ENCODE measurements at regions not wholly inside any gene's neighbourhood (a gene's known extent, or its start where the extent isn't known, plus 50 kb on each side); places are given as distances from the start of the nearest gene placed in this dataset.

DNA sequence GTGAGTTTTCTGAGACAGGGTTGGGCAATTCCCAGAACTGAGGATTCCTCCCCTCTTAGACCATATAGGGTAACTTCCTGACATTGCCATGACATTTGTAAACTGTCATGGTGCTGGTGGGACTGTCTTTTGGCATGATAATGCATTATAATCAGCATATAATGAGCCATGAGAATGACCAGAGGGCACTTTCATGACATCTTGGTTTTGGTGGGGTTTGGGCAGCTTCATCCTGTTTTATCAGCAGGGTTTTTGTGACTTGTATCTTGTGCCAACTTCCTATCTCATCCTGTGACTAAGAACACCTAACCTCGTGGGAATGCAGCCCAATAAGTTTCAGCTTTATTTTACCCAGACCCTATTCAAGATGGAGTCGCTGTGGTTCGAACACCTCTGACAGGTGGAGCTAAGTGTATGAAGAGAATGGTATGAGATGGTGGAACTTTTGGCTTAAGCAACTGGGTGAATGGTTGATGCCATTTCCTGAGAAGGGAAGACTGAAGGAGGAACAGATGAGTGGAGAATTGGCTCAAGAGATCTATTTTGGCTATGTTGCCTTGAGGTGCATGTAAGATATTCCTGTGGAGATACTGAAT lies 217.3 kb downstream of the RAB11FIP4 start:
- H3K4me1 ChIP-seq (ENCODE audit: control insufficient read depth, extremely low read depth, insufficient read depth, low read length): no peaks in the 10 kb centered on the region
- H3K79me2 ChIP-seq (ENCODE audit: control insufficient read depth, insufficient read depth, low read length): no peaks in the 10 kb centered on the region
- no peak overlapping the region for H3K9ac ChIP-seq (replicated peaks; ENCODE audit: extremely low read depth, insufficient read depth, low read length)
- dilution Hi-C loops (cut with MboI; ENCODE audit: extremely low pct_ligation_motif_present, low sequenced_read_pairs) (no loop called here), intact Hi-C loops (cut with micrococcal nuclease) (no loop called here)
- BruUV-seq (replicated peaks): no TSS peak
- ChIA-PET CTCF (no interaction called here), POLR2A (interaction anchor here (0.7 kb wide), 1 partner anchor 18 kb away, joined by 3 read pairs; no protein-coding TSS in a partner anchor)
- H3K9me1 ChIP-seq (replicated peaks; ENCODE audit: control insufficient read depth, extremely low read depth, insufficient read depth, low read length): no peaks in the 10 kb centered on the region
- H4K20me1 ChIP-seq (replicated peaks; ENCODE audit: control insufficient read depth, extremely low read depth, insufficient read depth, low read length): no peaks in the 10 kb centered on the region
- FAIRE-seq (no peak), DNase-seq (ENCODE audit: low read depth, low spot score) (no peak)
- no peak overlapping the region for H3K4me2 ChIP-seq (ENCODE audit: insufficient read depth, low read length)
- no peak for TF ChIP-seq CTCF (IDR thresholded peaks at IDR 0.05; ENCODE audit: extremely low read depth in 1 of 2, insufficient read depth in 1 of 2, low read depth in 1 of 2, low read length in 2 of 2)
- no peak for TF ChIP-seq GATA2 (IDR thresholded peaks at IDR 0.05; ENCODE audit: insufficient read depth, insufficient read length, low read depth, low read length)
- no peak for TF ChIP-seq EZH2 (IDR thresholded peaks at IDR 0.05; ENCODE audit: borderline replicate concordance, low read depth, low read length, severe bottlenecking)
- TF ChIP-seq MAX (IDR thresholded peaks at IDR 0.05; ENCODE audit: insufficient read depth, insufficient read length): no peak
- TF ChIP-seq POLR2A (IDR thresholded peaks at IDR 0.05; ENCODE audit: low read depth, low read length): no peak
- TF ChIP-seq MYC (IDR thresholded peaks at IDR 0.05; ENCODE audit: low read depth, low read length): no peak
- TF ChIP-seq FOS (IDR thresholded peaks at IDR 0.05; ENCODE audit: borderline replicate concordance, insufficient read depth, low read length): no peak
- TF ChIP-seq POLR2AphosphoS5 (IDR thresholded peaks at IDR 0.05; ENCODE audit: insufficient read depth, low read depth, low read length): no peak
- TF ChIP-seq JUN (IDR thresholded peaks at IDR 0.05; ENCODE audit: borderline replicate concordance, insufficient read depth, insufficient read length, low read depth): no peak
- H3K27me3 ChIP-seq (ENCODE audit: control insufficient read depth in 2 of 2, insufficient read depth in 2 of 2, low read length in 2 of 2): no peaks in the 10 kb centered on the region
- H3K27ac ChIP-seq (ENCODE audit: insufficient read depth, low read depth, low read length): no peak overlapping the region
- no peaks in the 10 kb centered on the region for H3K9me3 ChIP-seq (replicated peaks; ENCODE audit: control insufficient read depth, insufficient read depth, low read length)
- H3K4me3 ChIP-seq (replicated peaks in 1 of 3; ENCODE audit: insufficient read depth in 1 of 3, low read depth in 1 of 3, low read length in 3 of 3): no peak overlapping the region
- no peak overlapping the region for H2AFZ ChIP-seq (ENCODE audit: low read depth, low read length)
- H3K36me3 ChIP-seq (ENCODE audit: control insufficient read depth in 2 of 2, extremely low read depth in 1 of 2, insufficient read depth in 2 of 2, low read length in 2 of 2): no peaks in the 10 kb centered on the region
